GM19324 (cell line): ENCODE measurements at regions not wholly inside any gene's neighbourhood (a gene's known extent, or its start where the extent isn't known, plus 50 kb on each side); places are given as distances from the start of the nearest gene placed in this dataset.

Experiments
- ATAC-seq: cut with Tn5 transposase; IDR thresholded peaks from one replicate; pipeline ENCODE4 v1.9.1; 2021; ENCODE audit warnings: mild to moderate bottlenecking, moderate library complexity; ENCODE audit not compliant: unreplicated experiment, low FRiP score

DNA sequence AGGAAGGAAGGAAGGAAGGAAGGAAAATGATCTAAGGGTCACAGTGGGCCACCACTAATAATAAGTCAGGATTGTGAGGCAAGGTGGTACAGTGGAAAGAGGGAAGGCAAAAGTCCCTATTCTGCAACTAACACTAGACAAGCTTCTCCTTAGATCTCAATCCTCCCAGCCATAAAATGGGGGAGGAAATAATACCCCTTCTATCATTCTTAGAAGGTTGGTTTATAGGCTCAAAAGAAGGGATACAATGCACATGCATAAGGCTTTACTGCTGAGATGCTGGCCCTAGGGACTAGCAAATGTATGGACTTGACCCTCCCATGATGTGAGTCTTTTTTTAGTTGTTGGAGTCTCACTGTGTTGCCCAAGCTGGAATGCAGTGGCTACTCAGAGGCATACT lies 167.7 kb upstream of the ZNF507 start:
- no peak for ATAC-seq

DNA sequence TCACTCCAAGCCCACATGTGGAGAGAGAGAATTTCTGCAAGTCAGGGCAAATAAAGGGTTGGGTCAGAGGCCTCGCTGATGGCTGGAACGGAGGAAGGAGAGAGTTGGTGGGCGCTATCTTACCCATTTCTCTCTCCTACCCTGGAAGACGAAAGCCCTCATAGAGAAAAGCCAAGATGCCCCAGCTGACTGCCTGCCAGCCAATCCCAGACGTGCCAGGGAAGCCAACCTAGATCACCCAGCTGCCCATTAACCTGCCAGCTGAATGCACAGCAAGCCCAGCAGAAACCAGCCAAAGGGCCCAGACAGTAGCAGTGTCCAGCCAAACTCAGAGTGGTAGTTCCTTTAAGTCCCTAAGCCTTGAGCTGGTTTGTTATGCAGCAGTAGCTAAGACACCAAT lies 167.0 kb upstream of the ZNF507 start:
- no peak for ATAC-seq

DNA sequence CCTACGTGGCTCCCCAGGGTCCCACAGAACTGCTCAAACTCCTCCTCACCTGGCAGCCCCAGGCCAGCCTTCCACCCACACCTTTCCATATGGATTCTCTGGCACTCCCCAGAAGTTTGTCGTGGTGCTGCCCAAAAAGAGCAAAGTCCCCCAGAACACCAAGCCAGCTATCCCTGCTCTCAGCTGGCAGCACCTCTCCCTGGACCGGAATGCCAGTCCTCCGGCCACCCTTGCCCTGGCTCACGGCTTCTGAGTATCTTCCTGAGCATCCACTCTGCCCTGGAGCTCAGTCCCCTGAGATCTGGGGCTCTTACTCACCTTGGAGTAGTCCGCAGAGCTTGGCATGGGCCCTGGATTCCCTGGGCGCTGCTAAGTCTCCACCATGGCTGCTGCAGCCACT lies 166.5 kb upstream of the ZNF507 start:
- no peak for ATAC-seq

DNA sequence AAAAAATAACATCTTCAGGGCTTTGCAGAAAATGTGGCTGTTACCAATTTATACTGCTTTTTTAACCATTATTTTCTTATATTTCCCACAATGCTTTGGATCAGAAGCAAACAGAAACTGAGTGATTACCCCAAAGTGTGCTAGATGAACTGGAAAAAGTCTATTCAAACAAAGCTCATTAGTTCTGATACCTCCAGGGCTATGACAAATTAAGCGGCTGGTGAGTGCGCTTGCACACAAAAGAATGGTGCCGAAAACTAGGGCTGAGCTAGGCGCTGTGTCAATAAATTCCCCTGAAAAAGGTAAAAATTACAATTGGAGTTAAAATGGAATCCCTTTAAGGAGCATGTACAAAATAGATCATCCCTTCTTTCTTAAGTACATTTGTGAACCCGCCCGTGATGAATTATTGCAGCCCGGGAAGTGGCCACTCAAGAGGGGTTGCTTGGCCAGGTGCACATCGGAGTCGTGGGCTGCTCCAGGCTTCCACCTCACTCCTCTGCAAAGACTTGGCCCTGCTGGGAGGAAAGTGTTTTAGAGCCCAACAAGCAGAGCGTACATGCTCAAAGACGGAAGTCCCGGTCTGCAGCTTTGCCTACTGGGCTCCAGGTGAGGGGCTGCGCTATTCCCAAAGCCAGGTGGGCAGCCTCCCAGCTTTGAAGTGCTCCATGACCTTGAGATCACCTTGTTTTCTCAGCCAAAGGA lies 164.0 kb upstream of the ZNF507 start:
- ATAC-seq, result no peak

DNA sequence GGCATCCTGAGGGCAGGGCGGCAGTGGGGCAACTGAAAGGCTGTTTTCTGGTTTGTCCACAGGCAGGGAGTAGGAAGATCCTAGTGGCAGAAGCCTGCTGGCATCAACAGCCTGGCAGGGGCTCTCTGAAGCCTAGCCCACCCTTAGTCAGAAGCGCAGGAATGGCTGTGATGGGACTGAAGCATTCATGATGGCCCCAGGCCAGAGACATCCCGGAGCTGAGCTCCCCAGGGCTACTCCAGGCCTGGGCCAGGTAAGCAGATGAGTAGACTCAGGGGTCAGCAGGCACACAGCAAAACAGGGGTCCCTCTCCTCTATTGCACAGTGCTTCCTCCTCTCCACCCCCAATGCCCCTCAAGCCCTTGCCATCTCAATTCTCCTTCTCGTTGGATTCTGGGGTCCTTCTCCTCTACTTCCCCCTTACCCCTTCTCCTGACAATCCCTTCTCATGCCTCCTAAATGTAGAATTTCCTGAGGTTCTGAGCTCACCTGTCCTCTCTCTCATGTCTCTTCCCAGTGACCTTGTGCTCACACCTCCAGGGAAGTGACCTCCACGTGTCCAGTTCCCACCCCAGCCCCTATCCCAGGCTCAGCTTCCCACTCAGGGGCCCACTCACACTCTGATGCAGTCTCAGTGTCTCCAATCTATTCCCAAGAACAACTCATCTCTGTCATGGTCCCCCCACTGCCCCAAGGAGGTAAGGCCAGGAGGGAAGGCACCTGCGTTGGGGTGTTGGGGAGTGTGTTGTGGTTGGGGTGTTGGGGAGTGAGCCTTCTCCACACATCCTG lies 158.7 kb upstream of the ZNF507 start:
- ATAC-seq, result no peak

DNA sequence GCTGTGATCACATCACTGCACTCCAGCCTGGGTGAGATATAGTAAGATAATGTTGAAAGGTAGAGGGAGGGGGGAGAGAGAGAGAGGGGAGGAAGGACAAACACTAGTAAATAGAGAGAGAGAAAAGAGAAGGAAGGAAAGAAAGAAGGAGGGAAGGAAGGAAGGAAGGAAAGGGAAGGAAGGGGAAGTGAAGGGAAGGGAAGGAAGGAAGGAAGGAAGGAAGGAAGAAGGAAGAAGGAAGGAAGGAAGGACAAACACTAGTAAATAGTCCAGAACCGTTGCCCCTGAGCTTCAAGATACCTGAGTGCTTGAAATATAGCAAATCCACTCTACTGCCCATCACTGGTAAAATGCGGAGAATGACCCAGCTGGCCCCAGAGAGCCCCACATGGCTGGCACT lies 156.5 kb upstream of the ZNF507 start:
- no peak for ATAC-seq

DNA sequence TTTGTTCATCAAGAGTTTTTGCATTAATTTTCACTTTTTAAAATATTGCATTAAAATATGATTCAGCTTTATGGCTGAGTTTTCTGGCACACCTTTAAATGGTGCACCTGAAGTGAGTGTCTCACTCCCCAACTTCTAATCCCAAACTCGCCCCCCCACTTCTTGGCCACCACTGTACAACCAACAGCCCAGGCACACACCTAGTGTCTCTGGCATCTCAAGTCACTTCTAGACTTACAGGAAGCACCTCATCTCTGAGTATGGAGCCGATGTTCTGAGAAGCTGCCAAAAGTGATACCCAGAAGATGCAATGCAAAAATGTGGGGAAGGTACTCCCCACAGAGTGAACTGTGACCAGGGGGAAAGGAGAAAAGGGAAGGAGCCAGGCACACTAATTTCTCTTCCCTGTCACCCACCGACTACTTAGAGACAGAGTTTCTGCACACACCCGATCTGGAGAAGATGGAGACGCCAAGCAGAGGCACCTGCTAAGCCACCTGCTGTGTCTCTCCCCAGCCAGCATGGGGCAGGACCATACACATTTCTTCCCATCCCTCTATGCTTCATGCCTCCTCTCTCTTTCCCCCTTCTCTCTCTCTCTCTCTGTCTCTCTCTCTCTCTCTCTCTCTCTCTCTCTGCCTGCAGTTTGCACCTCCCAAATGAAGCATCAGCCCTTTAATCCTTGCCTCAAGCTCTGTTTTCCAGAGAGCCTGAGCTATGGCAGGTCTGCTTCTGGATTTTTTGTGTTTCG lies 155.3 kb upstream of the ZNF507 start:
- ATAC-seq, result no peak

DNA sequence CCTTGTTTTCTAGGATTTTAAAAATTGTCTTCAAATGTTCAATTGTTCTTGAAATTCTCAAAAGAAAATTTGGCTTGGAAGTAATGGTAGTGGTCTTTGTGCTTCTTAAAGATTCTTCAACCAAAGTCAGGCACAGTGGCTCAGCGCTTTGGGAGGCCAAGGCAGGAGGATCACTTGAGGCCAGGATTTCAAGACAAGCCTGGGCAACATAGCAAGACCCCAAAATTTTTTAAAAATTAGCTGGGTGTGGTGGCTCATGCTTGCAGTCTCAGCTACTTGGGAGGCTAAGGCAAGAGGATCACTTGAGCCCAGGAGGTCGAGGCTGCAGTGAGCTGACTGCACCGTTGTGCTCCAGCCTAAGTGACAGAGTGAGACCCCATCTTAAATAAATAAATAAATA lies 153.5 kb upstream of the ZNF507 start:
- no peak for ATAC-seq

DNA sequence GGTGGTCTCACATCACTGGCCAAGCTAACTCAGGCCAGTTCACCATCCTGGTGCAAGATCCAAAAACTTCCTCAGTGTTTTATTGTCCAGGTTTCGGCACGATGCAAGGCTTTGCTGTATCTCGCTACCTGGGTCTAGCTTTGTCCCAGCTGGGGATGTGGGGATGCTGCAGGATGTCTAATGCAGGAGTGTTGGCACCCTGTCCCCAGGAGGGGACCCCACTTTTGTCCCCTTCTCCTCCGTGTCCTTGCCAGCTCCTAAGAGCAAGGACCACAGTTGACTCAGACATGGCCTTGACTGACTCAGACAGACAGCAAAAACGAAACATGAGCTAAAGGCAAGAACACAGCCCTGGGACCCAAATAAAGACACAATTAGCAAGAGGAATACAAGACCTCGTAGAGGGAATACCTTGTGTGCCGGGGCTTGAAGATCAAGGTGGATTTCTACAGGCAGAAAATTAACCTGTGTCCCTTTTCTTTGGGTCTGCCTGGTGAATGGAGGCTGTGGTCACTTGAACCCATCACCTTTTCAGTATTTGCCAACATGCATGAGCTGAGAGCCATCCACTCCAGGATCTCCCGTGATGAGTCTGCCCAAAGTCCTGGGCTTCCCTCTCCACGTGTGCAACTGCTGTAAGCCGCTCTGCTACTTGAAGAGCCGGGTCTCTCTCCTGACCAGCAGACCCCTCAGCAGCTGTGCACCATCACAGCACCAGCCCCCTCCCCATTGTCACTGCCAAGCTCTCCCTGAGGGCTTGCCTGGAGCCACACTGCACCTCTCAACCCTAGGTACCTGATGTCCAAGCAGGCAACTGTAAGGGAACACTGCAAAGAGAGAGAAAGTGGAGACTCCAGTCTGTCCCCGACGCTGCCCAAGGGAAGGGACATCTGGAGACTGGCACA lies 149.5 kb upstream of the ZNF507 start:
- no peak for ATAC-seq

DNA sequence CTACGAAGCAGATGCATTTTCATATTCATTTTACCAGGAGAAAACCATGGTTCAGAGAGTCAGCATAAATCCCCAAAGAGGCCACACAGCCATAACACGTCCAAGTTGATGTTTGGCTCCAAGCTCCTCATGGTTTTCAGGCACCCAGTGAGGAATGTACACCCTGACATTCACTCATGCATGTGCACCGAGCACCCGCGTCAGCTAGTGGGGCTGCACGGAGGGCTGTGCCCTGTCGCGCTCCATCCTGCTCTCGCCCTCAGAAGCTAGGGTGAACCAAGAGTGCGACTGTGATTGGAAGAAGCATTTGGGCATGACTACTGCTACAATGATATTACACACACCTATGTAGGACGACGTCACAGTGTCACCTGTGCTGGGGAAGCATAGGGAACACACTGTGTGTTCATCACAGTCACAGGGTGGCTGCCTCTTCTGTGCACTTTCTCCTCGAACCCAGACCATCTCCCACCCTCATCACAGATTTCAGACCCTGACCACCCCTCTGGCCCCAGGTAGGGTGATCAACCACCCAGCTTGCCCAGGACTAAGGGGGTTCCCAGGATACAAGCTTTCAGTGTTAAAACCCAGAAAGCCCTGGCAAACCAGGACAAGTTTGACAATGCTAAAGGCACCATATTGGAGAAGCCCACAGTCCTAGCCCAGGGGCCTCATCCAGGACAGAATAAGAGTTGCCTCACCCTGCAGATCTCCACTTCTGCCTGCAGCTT lies 148.6 kb upstream of the ZNF507 start:
- no peak for ATAC-seq

DNA sequence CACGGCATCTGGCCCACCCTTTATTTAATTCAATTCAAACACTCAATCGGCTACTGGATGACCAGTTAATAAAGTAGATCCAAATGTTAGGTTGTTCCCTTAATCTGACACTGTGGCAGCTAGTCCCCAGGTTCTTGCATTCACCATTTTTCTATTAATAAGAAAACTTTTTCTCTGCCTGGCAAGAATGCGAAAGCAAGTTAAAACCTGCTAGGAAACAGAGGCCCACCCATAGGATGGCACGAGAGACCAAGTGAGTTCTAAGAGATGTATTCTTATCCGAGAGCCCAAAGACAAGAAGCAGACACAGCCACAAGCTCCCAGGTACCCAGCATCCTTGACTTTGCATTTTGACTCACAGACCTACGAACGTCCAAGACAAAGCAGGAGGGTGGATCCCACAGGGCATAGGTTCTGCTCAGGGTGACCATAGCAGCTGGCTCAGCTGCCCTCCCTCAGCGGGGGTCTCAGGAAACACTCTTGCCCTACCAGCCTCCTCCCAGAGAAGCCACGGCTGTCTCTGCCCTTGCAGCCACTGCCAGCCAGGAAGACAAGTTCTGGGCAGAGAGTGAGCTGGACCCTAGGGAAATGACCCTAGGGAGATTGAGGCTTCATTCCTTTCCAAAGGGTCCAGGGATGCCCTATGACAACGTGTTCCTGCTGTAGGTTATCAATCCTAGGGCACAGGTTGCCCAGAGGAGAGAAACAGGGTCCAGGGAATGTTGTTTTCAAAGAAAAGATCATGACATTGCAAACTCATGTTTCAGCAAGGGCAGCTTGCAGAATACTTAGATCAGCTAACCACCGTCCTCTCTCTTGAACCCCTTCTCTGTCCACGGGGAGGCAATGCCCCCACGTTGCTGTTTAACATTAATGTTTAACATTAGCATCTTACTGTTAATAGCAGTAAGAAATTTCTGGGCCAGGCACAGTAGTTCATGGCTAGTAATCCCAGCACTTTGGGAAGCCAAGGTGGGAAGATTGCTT lies 147.2 kb upstream of the ZNF507 start:
- no peak for ATAC-seq

DNA sequence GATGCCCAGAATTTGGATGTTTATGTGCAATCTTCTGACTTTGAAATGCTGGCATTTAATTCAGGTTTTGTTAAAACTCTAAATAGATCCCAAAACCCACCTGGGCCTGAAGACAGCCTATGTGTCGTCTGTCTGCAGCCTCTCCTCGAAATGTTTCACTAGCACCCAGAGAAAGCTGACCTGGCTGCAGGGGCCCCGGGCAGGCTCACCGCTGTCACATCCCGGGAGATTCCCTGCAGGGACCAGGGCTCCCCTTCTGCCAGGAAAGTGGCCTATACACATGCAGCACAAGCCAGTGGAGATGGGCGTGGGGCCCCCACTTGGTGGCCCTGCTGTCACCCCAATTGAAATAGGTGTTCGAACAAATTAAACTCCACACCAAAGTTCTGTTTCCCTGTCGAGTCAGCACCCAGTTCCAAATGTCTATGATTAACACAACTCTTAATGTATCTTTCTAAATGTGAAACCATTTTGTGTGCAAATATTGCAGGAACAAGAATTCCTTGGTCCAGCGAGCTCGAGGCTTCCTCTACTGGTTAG lies 145.8 kb upstream of the ZNF507 start:
- no peak for ATAC-seq

DNA sequence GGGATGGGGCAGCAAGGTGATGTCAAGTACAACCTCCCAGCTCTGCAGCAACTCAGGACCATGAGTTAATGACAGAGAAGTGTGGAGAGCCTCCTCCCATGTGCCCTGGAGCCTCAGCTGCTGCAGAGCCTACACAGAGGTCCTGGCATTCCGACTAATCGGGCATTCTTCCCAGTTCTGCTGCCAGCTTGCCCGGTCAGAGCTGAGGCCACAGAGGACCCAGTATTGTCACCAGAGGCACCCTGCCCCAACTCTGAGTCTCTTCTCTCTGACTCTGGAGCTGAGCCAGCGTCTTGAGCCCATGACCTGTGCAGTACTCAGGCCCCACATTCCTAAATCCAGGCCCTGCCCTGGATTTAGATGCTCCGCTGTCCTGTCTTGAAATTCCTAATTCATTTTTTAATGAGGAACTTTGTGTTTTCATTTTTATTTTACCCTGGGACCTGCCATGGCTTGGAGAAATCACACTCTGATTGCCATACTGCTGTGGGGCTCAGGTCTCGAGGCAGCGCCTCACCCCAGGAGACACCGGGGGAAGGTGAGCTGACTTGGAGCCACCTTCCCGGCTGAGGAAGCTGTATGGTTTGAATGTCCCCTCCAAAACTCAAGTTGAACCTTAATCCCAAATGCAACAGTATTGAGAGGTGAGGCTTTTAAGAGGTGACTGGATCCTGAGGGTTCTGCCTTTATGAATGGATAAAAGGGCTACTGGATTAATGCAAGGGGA lies 144.9 kb upstream of the ZNF507 start:
- no peak for ATAC-seq

DNA sequence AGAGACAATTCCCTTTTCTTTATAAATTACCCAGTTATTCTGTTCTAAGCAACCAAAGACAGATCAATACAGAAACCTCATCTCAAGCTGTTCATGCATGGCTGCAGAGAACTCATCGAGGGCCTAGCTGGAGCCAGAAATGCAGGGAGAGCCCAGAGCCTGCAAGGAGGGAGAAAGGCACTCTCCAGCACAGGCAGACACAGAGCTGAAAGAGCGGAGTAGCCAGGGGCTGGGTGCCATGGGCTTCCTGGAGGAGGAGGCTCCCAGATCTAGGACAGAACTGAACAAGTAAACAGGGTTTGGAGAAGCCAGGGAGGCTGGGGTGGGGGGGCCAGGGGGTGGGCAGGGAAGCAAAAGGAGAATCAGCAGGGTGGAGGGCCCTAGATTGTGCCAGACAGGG lies 144.2 kb upstream of the ZNF507 start:
- ATAC-seq, result no peak

DNA sequence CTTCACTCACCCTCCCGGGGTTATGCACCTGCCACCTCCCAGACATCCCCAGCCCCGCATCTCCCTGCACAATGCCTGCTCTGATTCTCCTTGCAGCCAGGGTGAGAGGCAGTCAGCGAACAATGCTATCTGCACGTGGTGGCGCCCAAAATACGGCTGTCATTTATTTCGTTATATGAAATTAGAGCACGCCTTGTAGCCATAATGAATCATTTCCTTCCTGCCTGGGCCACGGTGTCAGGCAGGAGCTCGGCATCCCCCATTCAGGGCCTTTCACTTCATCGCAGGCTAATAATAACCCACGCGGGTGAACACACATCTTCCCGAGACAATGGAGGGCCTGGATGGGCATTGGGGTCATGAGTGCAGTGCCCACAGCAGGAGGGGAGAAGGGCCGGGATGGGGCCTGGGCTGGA lies 143.8 kb upstream of the ZNF507 start:
- no peak for ATAC-seq

DNA sequence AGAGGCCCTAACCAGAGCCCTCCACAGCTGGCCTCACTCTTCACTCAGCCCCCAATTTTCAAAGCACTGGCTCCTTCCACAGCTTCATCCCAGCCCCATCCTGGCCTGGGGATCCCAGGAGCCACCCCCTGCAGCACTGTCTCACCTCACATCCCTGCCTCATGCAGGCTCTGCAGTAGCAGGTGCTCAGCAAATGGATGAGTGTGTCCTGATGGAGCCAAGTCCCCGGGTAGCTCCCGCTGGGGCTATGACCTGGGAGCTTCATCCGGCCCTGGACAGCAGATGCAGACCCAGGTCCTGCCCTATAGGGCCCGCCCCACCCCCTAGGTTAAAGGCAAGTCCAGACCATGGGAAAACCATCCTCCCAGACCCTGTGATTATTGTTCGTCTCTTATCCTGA lies 143.2 kb upstream of the ZNF507 start:
- ATAC-seq, result no peak

DNA sequence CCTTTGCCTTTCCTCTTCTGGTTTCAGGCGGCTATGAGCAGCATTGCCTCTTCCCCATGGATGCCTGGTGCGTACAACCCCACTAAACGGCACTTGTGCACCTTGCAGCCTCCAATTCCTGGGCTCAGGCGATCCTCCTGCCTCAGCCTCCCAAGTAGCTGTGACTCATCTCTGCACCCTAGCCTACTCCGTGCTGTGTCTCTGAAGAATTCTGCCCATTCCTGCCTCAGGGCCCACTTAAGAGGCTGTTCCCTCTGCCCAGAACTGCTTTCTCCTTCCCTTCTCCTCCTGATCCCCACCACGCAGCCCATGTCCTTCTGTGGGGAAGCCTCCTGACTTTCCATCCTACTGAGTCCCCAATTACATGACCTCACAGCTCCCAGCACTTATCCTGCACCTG lies 142.2 kb upstream of the ZNF507 start:
- ATAC-seq, result no peak

DNA sequence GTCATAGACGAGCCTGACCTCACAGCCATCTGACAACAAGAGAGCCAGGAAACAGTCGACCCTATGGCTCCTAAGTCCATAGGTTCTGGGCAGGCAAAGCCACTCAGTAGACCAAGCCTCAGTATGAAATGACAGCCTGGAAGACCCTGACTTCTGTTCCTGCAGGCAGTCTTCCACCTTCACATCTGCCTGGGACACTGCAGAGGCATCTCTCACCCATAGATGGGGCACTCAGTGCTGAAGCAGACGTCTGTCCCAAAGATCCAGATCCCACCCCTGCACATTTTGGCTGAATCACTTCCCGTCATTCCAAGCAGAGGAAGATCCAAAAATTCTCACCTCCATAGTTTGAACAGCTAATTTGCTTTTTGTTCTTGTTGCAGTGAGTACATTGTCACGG lies 139.3 kb upstream of the ZNF507 start:
- ATAC-seq, result no peak
